GM12878 (cell line): ENCODE measurements at regions not wholly inside any gene's neighbourhood (a gene's known extent, or its start where the extent isn't known, plus 50 kb on each side); places are given as distances from the start of the nearest gene placed in this dataset.

Source experiments
- BCL11A ChIP-seq: IDR thresholded peaks from 2 replicates; pipeline ENCODE4 v1.6.1; 2011; ENCODE audit warnings: low read depth, low read length
- DPF2 ChIP-seq: fragments of 450-650 bp; IDR thresholded peaks from 2 replicates; pipeline ENCODE4 v1.6.1; 2017; ENCODE audit warnings: mild to moderate bottlenecking
- ETV6 ChIP-seq, 2 experiments: fragments of 450-650 bp in 1 of 2; IDR thresholded peaks in 1 of 2; conservative IDR thresholded peaks in 1 of 2; 2 replicates each; pipeline ENCODE4 v1.6.1; 2014; ENCODE audit warnings: antibody characterized with exemption in 1 of 2, borderline replicate concordance in 1 of 2, low read depth in 1 of 2, mild to moderate bottlenecking in 1 of 2, moderate library complexity in 1 of 2
- GATAD2B ChIP-seq: fragments of 450-650 bp; conservative IDR thresholded peaks from 2 replicates; pipeline ENCODE4 v1.6.1; 2017; ENCODE audit warnings: low read depth, mild to moderate bottlenecking, moderate library complexity
- IRF3 ChIP-seq: fragments of 450-650 bp; IDR thresholded peaks from 2 replicates; pipeline ENCODE4 v1.6.1; 2014; ENCODE audit warnings: mild to moderate bottlenecking
- JUND ChIP-seq: IDR thresholded peaks from 2 replicates; pipeline ENCODE4 v1.6.1; 2012; ENCODE audit warnings: low read depth, mild to moderate bottlenecking, low read length, improper control_type of control experiment, moderate library complexity
- MYB ChIP-seq: fragments of 150-350 bp; IDR thresholded peaks from 2 replicates; pipeline ENCODE4 v1.6.1; 2014; ENCODE audit warnings: mild to moderate bottlenecking, low read depth, low read length, borderline replicate concordance
- NR2C1 ChIP-seq: fragments of 450-650 bp; IDR thresholded peaks from 2 replicates; pipeline ENCODE4 v1.6.1; 2017; ENCODE audit warnings: antibody characterized with exemption, mild to moderate bottlenecking, moderate library complexity
- POU2F2 ChIP-seq: IDR thresholded peaks from 3 replicates; pipeline ENCODE4 v1.6.1; 2011; ENCODE audit warnings: low read depth, mild to moderate bottlenecking, low read length, borderline replicate concordance
- RCOR1 ChIP-seq: conservative IDR thresholded peaks from 2 replicates; pipeline ENCODE4 v1.6.1; 2012; ENCODE audit warnings: low read depth, low read length, improper control_type of control experiment
- SMARCA5 ChIP-seq: fragments of 450-650 bp; IDR thresholded peaks from 2 replicates; pipeline ENCODE4 v1.6.1; 2017; ENCODE audit warnings: mild to moderate bottlenecking
- TCF12 ChIP-seq: IDR thresholded peaks from 2 replicates; pipeline ENCODE4 v1.6.1; 2011; ENCODE audit warnings: low read depth, mild to moderate bottlenecking, low read length
- TCF7 ChIP-seq: IDR thresholded peaks from 2 replicates; pipeline ENCODE4 v1.6.1; 2014; ENCODE audit warnings: antibody characterized with exemption, borderline replicate concordance
- YBX1 ChIP-seq: fragments of 450-650 bp; IDR thresholded peaks from 2 replicates; pipeline ENCODE4 v1.6.1; 2016; ENCODE audit warnings: antibody characterized with exemption
- ZNF622 ChIP-seq: fragments of 450-650 bp; IDR thresholded peaks from 2 replicates; pipeline ENCODE4 v1.6.1; 2017; ENCODE audit warnings: mild to moderate bottlenecking, inconsistent platforms
- TF ChIP-seq, protein P1 (sequence below): fragments of 450-650 bp; formaldehyde crosslinking; IDR thresholded peaks from 2 replicates; pipeline ENCODE4 v1.5.0; 2022; ENCODE audit warnings: mild to moderate bottlenecking, missing genetic modification characterization
- TF ChIP-seq, protein P2 (sequence below): fragments of 450-650 bp; IDR thresholded peaks from 2 replicates; pipeline ENCODE4 v1.6.1; 2017; ENCODE audit warnings: mild to moderate bottlenecking, moderate library complexity
- TF ChIP-seq, protein P3 (sequence below): IDR thresholded peaks from 2 replicates; pipeline ENCODE4 v1.6.1; 2012; ENCODE audit warnings: improper control_type of control experiment, low read depth, low read length; ENCODE audit not compliant: insufficient replicate concordance

DNA sequence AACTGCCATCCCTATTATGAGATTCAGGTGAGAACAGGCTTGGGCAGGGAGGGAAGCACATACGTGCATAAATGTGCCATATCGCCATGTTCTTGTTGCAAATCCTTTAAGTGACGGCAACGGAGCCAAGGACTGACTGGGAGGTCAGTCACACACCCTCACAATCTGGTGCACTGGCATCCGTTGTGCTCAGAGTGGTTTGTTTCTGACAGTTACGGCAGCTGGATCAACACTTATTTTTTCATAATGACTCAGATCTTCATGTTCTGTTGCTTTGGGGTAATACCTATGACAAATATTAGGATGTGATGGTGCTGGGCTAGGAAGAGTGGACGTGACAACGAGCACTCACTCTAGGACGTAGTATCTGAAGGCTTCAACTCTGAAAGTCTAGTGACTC is 56.2 kb upstream of the PREP start (continued):
- TF ChIP-seq, protein P1, sequence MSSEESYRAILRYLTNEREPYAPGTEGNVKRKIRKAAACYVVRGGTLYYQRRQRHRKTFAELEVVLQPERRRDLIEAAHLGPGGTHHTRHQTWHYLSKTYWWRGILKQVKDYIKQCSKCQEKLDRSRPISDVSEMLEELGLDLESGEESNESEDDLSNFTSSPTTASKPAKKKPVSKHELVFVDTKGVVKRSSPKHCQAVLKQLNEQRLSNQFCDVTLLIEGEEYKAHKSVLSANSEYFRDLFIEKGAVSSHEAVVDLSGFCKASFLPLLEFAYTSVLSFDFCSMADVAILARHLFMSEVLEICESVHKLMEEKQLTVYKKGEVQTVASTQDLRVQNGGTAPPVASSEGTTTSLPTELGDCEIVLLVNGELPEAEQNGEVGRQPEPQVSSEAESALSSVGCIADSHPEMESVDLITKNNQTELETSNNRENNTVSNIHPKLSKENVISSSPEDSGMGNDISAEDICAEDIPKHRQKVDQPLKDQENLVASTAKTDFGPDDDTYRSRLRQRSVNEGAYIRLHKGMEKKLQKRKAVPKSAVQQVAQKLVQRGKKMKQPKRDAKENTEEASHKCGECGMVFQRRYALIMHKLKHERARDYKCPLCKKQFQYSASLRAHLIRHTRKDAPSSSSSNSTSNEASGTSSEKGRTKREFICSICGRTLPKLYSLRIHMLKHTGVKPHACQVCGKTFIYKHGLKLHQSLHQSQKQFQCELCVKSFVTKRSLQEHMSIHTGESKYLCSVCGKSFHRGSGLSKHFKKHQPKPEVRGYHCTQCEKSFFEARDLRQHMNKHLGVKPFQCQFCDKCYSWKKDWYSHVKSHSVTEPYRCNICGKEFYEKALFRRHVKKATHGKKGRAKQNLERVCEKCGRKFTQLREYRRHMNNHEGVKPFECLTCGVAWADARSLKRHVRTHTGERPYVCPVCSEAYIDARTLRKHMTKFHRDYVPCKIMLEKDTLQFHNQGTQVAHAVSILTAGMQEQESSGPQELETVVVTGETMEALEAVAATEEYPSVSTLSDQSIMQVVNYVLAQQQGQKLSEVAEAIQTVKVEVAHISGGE: no peak
- peak; percentile 98 for TF ChIP-seq TCF12
- TF ChIP-seq IRF3: no peak
- TF ChIP-seq ETV6 (conservative IDR thresholded peaks at IDR 0.05 in 1 of 2, IDR thresholded peaks at IDR 0.05 in 1 of 2; ENCODE audit: borderline replicate concordance in 1 of 2, low read depth in 1 of 2): peak in 1 of 2 experiments; percentile 85; a peak in 2 of 4 replicates
- peak; percentile 37; the same call in 1 of the 2 replicates for TF ChIP-seq NR2C1
- peak; percentile 99 for TF ChIP-seq DPF2
- TF ChIP-seq POU2F2: peak; percentile 95
- TF ChIP-seq MYB: peak; percentile 98
- TF ChIP-seq, protein P2, sequence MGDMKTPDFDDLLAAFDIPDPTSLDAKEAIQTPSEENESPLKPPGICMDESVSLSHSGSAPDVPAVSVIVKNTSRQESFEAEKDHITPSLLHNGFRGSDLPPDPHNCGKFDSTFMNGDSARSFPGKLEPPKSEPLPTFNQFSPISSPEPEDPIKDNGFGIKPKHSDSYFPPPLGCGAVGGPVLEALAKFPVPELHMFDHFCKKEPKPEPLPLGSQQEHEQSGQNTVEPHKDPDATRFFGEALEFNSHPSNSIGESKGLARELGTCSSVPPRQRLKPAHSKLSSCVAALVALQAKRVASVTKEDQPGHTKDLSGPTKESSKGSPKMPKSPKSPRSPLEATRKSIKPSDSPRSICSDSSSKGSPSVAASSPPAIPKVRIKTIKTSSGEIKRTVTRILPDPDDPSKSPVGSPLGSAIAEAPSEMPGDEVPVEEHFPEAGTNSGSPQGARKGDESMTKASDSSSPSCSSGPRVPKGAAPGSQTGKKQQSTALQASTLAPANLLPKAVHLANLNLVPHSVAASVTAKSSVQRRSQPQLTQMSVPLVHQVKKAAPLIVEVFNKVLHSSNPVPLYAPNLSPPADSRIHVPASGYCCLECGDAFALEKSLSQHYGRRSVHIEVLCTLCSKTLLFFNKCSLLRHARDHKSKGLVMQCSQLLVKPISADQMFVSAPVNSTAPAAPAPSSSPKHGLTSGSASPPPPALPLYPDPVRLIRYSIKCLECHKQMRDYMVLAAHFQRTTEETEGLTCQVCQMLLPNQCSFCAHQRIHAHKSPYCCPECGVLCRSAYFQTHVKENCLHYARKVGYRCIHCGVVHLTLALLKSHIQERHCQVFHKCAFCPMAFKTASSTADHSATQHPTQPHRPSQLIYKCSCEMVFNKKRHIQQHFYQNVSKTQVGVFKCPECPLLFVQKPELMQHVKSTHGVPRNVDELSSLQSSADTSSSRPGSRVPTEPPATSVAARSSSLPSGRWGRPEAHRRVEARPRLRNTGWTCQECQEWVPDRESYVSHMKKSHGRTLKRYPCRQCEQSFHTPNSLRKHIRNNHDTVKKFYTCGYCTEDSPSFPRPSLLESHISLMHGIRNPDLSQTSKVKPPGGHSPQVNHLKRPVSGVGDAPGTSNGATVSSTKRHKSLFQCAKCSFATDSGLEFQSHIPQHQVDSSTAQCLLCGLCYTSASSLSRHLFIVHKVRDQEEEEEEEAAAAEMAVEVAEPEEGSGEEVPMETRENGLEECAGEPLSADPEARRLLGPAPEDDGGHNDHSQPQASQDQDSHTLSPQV: peak; percentile 96
- TF ChIP-seq, protein P3, sequence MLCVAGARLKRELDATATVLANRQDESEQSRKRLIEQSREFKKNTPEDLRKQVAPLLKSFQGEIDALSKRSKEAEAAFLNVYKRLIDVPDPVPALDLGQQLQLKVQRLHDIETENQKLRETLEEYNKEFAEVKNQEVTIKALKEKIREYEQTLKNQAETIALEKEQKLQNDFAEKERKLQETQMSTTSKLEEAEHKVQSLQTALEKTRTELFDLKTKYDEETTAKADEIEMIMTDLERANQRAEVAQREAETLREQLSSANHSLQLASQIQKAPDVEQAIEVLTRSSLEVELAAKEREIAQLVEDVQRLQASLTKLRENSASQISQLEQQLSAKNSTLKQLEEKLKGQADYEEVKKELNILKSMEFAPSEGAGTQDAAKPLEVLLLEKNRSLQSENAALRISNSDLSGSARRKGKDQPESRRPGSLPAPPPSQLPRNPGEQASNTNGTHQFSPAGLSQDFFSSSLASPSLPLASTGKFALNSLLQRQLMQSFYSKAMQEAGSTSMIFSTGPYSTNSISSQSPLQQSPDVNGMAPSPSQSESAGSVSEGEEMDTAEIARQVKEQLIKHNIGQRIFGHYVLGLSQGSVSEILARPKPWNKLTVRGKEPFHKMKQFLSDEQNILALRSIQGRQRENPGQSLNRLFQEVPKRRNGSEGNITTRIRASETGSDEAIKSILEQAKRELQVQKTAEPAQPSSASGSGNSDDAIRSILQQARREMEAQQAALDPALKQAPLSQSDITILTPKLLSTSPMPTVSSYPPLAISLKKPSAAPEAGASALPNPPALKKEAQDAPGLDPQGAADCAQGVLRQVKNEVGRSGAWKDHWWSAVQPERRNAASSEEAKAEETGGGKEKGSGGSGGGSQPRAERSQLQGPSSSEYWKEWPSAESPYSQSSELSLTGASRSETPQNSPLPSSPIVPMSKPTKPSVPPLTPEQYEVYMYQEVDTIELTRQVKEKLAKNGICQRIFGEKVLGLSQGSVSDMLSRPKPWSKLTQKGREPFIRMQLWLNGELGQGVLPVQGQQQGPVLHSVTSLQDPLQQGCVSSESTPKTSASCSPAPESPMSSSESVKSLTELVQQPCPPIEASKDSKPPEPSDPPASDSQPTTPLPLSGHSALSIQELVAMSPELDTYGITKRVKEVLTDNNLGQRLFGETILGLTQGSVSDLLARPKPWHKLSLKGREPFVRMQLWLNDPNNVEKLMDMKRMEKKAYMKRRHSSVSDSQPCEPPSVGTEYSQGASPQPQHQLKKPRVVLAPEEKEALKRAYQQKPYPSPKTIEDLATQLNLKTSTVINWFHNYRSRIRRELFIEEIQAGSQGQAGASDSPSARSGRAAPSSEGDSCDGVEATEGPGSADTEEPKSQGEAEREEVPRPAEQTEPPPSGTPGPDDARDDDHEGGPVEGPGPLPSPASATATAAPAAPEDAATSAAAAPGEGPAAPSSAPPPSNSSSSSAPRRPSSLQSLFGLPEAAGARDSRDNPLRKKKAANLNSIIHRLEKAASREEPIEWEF: no peak
- TF ChIP-seq GATAD2B: peak; percentile 51; the same call in 1 of the 2 replicates
- peak; percentile 99 for TF ChIP-seq BCL11A
- TF ChIP-seq SMARCA5: peak; percentile 98
- TF ChIP-seq ZNF622: no peak
- no peak; the same call in 1 of the 2 replicates for TF ChIP-seq TCF7
- no peak for TF ChIP-seq YBX1
- TF ChIP-seq RCOR1: no peak; the same call in 1 of the 2 replicates
- TF ChIP-seq JUND: peak; percentile 95
